Panc1 (cell line): ENCODE measurements at regions not wholly inside any gene's neighbourhood (a gene's known extent, or its start where the extent isn't known, plus 50 kb on each side); places are given as distances from the start of the nearest gene placed in this dataset.

ENCODE experiments used
- CTCF ChIP-seq: fragments of 450-650 bp; IDR thresholded peaks from 2 replicates; pipeline ENCODE4 v1.5.1; 2017; ENCODE audit warnings: mild to moderate bottlenecking
- POLR2AphosphoS5 ChIP-seq: IDR thresholded peaks from 2 replicates; pipeline ENCODE4 v1.6.1; 2012; ENCODE audit warnings: mild to moderate bottlenecking, low read depth, low read length, moderate library complexity
- REST ChIP-seq, 2 experiments: IDR thresholded peaks; 2 replicates each; pipeline ENCODE4 v1.6.1; 2011 to 2012; ENCODE audit warnings: low read depth in 2 of 2, control low read depth in 1 of 2, low read length in 1 of 2, mild to moderate bottlenecking in 1 of 2, moderate library complexity in 1 of 2; ENCODE audit not compliant: insufficient read depth in 1 of 2
- SIN3A ChIP-seq: IDR thresholded peaks from 2 replicates; pipeline ENCODE4 v1.6.1; 2012; ENCODE audit warnings: low read depth, mild to moderate bottlenecking, low read length, moderate library complexity, borderline replicate concordance; ENCODE audit not compliant: insufficient read depth

GRCh38 chr17:33874617-33875060 is 380.4 kb upstream of the CCL2 start:
- TF ChIP-seq SIN3A, result no peak
- no peak for TF ChIP-seq CTCF
- TF ChIP-seq REST (IDR thresholded peaks at IDR 0.05; ENCODE audit: insufficient read depth in 1 of 2, low read depth in 2 of 2, low read length in 1 of 2), result no peak
- TF ChIP-seq POLR2AphosphoS5, result no peak
